ENCODE measurements at regions not wholly inside any gene's neighbourhood (a gene's known extent, or its start where the extent isn't known, plus 50 kb on each side); places are given as distances from the start of the nearest gene placed in this dataset.
"Not testable (repeated sequence)": the region's sequence is repeated elsewhere in the genome, so short reads cannot be mapped to it uniquely, and the experiment has no call there.

- not testable (repeated sequence) for H3K27me3 ChIP-seq (ENCODE audit: control insufficient read depth, insufficient read depth, low read length); H3K9ac ChIP-seq; H3K36me3 ChIP-seq (ENCODE audit: control insufficient read depth, insufficient read depth, low read length); H3K4me1 ChIP-seq; H3K27ac ChIP-seq; H3K4me3 ChIP-seq (ENCODE audit: low read depth, low read length); H3K79me2 ChIP-seq; H2AFZ ChIP-seq; H3K9me3 ChIP-seq (ENCODE audit: control insufficient read depth, low read length); H3K4me2 ChIP-seq (ENCODE audit: low read length)
Measured at GRCh38 chr2:89960570-89960969, 1269.1 kb downstream of the RPIA start.

- not testable (repeated sequence) for H3K9me3 ChIP-seq (ENCODE audit: control insufficient read depth, low read length); H3K4me3 ChIP-seq (ENCODE audit: low read depth, low read length); H3K27ac ChIP-seq; H2AFZ ChIP-seq; H3K79me2 ChIP-seq; H3K36me3 ChIP-seq (ENCODE audit: control insufficient read depth, insufficient read depth, low read length); H3K4me1 ChIP-seq; H3K4me2 ChIP-seq (ENCODE audit: low read length); H3K27me3 ChIP-seq (ENCODE audit: control insufficient read depth, insufficient read depth, low read length); H3K9ac ChIP-seq
Measured at GRCh38 chr2:89968567-89968966, 1277.1 kb downstream of the RPIA start.

- not testable (repeated sequence) for H3K9ac ChIP-seq; H3K27ac ChIP-seq; H2AFZ ChIP-seq; H3K36me3 ChIP-seq (ENCODE audit: control insufficient read depth, insufficient read depth, low read length); H3K9me3 ChIP-seq (ENCODE audit: control insufficient read depth, low read length); H3K4me2 ChIP-seq (ENCODE audit: low read length); H3K4me3 ChIP-seq (ENCODE audit: low read depth, low read length); H3K79me2 ChIP-seq; H3K4me1 ChIP-seq; H3K27me3 ChIP-seq (ENCODE audit: control insufficient read depth, insufficient read depth, low read length)
Measured at GRCh38 chr2:89969190-89969589, 1277.7 kb downstream of the RPIA start.

- H3K4me2 ChIP-seq (ENCODE audit: low read length); H3K27ac ChIP-seq; H2AFZ ChIP-seq; H3K27me3 ChIP-seq (ENCODE audit: control insufficient read depth, insufficient read depth, low read length); H3K4me3 ChIP-seq (ENCODE audit: low read depth, low read length); H3K36me3 ChIP-seq (ENCODE audit: control insufficient read depth, insufficient read depth, low read length); H3K79me2 ChIP-seq; H3K9me3 ChIP-seq (ENCODE audit: control insufficient read depth, low read length); H3K4me1 ChIP-seq; H3K9ac ChIP-seq: not testable (repeated sequence)
Measured at GRCh38 chr2:89973849-89974248, 1282.4 kb downstream of the RPIA start.

- H2AFZ ChIP-seq; H3K36me3 ChIP-seq (ENCODE audit: control insufficient read depth, insufficient read depth, low read length); H3K79me2 ChIP-seq; H3K4me3 ChIP-seq (ENCODE audit: low read depth, low read length); H3K9ac ChIP-seq; H3K4me1 ChIP-seq; H3K9me3 ChIP-seq (ENCODE audit: control insufficient read depth, low read length); H3K27ac ChIP-seq; H3K4me2 ChIP-seq (ENCODE audit: low read length); H3K27me3 ChIP-seq (ENCODE audit: control insufficient read depth, insufficient read depth, low read length): not testable (repeated sequence)
Measured at GRCh38 chr2:89979826-89980537, 1288.5 kb downstream of the RPIA start.

DNA sequence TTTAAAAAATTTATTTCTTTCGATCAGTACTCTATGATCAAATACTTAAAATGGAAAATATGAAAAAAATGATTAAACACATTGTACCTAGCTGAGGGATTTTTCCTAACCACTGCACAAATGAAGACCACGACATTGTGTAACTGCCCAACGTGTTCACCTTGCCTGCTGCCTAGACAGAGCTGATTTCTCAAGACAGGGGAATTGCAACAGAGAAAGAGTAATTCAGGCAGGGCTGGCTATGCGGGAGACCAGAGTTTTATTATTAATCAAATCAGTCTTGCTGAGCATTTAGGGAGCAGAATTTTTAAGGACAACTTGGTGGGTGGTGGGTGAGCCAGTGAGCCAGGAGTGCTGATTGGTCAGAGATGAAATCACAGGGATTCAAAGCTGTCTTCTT lies 1290.8 kb downstream of the RPIA start:
- not testable (repeated sequence) for H3K36me3 ChIP-seq (ENCODE audit: control insufficient read depth, insufficient read depth, low read length); H3K4me3 ChIP-seq (ENCODE audit: low read depth, low read length); H3K27me3 ChIP-seq (ENCODE audit: control insufficient read depth, insufficient read depth, low read length); H3K4me1 ChIP-seq; H3K27ac ChIP-seq; H3K9ac ChIP-seq; H3K79me2 ChIP-seq; H3K9me3 ChIP-seq (ENCODE audit: control insufficient read depth, low read length); H2AFZ ChIP-seq; H3K4me2 ChIP-seq (ENCODE audit: low read length)

DNA sequence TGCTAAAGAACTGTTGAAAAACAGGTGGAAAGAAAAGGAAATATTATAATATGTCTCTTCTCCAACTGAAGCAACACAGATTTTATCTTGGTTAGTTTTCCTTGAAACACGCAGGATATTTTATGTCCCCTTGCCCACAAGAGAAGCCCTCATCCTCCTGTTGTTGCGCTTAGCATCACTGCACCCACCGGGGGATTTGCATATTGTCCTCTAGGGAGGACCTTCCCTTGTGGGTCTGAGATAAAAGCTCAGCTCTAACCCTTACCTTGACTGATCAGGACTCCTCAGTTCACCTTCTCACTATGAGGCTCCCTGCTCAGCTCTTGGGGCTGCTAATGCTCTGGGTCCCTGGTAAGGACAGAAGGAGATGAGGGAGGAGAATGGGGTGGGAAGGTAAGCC lies 1294.2 kb downstream of the RPIA start:
- H3K4me1 ChIP-seq; H3K27ac ChIP-seq; H3K9ac ChIP-seq; H3K36me3 ChIP-seq (ENCODE audit: control insufficient read depth, insufficient read depth, low read length); H3K9me3 ChIP-seq (ENCODE audit: control insufficient read depth, low read length); H3K4me3 ChIP-seq (ENCODE audit: low read depth, low read length); H2AFZ ChIP-seq; H3K4me2 ChIP-seq (ENCODE audit: low read length); H3K79me2 ChIP-seq; H3K27me3 ChIP-seq (ENCODE audit: control insufficient read depth, insufficient read depth, low read length): not testable (repeated sequence)

GRCh38 chr2:89986532-89986931 lies 1295.1 kb downstream of the RPIA start:
- not testable (repeated sequence) for H3K27ac ChIP-seq; H2AFZ ChIP-seq; H3K79me2 ChIP-seq; H3K36me3 ChIP-seq (ENCODE audit: control insufficient read depth, insufficient read depth, low read length); H3K4me2 ChIP-seq (ENCODE audit: low read length); H3K4me3 ChIP-seq (ENCODE audit: low read depth, low read length); H3K9ac ChIP-seq; H3K9me3 ChIP-seq (ENCODE audit: control insufficient read depth, low read length); H3K27me3 ChIP-seq (ENCODE audit: control insufficient read depth, insufficient read depth, low read length); H3K4me1 ChIP-seq

GRCh38 chr2:89996779-89997178 lies 1305.3 kb downstream of the RPIA start:
- H3K9me3 ChIP-seq (ENCODE audit: control insufficient read depth, low read length); H3K27me3 ChIP-seq (ENCODE audit: control insufficient read depth, insufficient read depth, low read length); H3K9ac ChIP-seq; H3K27ac ChIP-seq; H2AFZ ChIP-seq; H3K4me2 ChIP-seq (ENCODE audit: low read length); H3K79me2 ChIP-seq; H3K4me3 ChIP-seq (ENCODE audit: low read depth, low read length); H3K4me1 ChIP-seq; H3K36me3 ChIP-seq (ENCODE audit: control insufficient read depth, insufficient read depth, low read length): not testable (repeated sequence)

DNA sequence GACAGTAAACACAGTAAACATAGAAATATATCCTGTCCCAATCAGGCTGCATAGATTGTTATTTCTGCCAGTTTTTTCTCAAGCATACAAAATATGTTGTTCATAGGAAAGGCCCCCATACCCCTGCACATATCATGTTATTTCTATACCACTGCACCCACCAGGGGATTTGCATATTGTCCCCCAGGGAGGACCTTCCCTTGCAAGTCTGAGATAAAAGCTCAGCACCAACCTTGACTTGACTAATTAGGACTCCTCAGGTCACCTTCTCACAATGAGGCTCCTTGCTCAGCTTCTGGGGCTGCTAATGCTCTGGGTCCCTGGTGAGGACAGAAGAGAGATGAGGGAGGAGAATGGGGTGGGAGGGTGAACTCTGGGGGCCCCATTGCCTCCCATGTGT lies 1313.1 kb downstream of the RPIA start:
- not testable (repeated sequence) for H3K79me2 ChIP-seq; H3K4me2 ChIP-seq (ENCODE audit: low read length); H3K9me3 ChIP-seq (ENCODE audit: control insufficient read depth, low read length); H3K9ac ChIP-seq; H3K4me3 ChIP-seq (ENCODE audit: low read depth, low read length); H3K27me3 ChIP-seq (ENCODE audit: control insufficient read depth, insufficient read depth, low read length); H3K36me3 ChIP-seq (ENCODE audit: control insufficient read depth, insufficient read depth, low read length); H3K27ac ChIP-seq; H3K4me1 ChIP-seq; H2AFZ ChIP-seq

- H3K27ac ChIP-seq; H3K27me3 ChIP-seq (ENCODE audit: control insufficient read depth, insufficient read depth, low read length); H3K4me2 ChIP-seq (ENCODE audit: low read length); H3K4me3 ChIP-seq (ENCODE audit: low read depth, low read length); H3K4me1 ChIP-seq; H3K36me3 ChIP-seq (ENCODE audit: control insufficient read depth, insufficient read depth, low read length); H3K79me2 ChIP-seq; H3K9me3 ChIP-seq (ENCODE audit: control insufficient read depth, low read length); H2AFZ ChIP-seq; H3K9ac ChIP-seq: not testable (repeated sequence)
Measured at GRCh38 chr2:90010442-90011100, 1319.1 kb downstream of the RPIA start.
